Calu3 (cell line): ENCODE measurements at regions not wholly inside any gene's neighbourhood (a gene's known extent, or its start where the extent isn't known, plus 50 kb on each side); places are given as distances from the start of the nearest gene placed in this dataset.

Source experiments
- BruUV-seq: library from RNA; stranded (reverse); fragments of 400-500 nt; replicated peaks from 2 replicates; lab custom pipeline; 2021; lab: Mats Ljungman, UMichigan
- CTCF ChIA-PET: fragments of 300-600 bp; sonication (Branson Sonifier 250); formaldehyde crosslinking; loops from one replicate; lab custom pipeline; 2022; ENCODE audit warnings: antibody characterized with exemption; lab: Charles Lee
- DNase-seq: peaks from one replicate; pipeline ENCODE4 v3.0.0; 2022
- H3K27ac Mint-ChIP-seq: one replicate; pipeline ENCODE4 v1.8.0; 2022; ENCODE audit warnings: mixed read lengths; ENCODE audit not compliant: unreplicated experiment
- H3K27me3 Mint-ChIP-seq: one replicate; pipeline ENCODE4 v1.8.0; 2022; ENCODE audit warnings: mixed read lengths; ENCODE audit not compliant: unreplicated experiment
- H3K36me3 Mint-ChIP-seq: one replicate; pipeline ENCODE4 v1.8.0; 2022; ENCODE audit warnings: mild to moderate bottlenecking, moderate library complexity, mixed read lengths; ENCODE audit not compliant: insufficient read depth, unreplicated experiment
- H3K4me1 Mint-ChIP-seq: one replicate; pipeline ENCODE4 v1.8.0; 2022; ENCODE audit warnings: mild to moderate bottlenecking, low read depth, mixed read lengths; ENCODE audit not compliant: unreplicated experiment
- H3K4me3 Mint-ChIP-seq: one replicate; pipeline ENCODE4 v1.8.0; 2022; ENCODE audit warnings: mild to moderate bottlenecking, low read depth, moderate library complexity, mixed read lengths; ENCODE audit not compliant: unreplicated experiment
- H3K9me3 Mint-ChIP-seq: one replicate; pipeline ENCODE4 v1.8.0; 2022; ENCODE audit warnings: low read depth, mixed read lengths; ENCODE audit not compliant: unreplicated experiment
- CTCF ChIP-seq: fragments of 200-600 bp; IDR thresholded peaks from one replicate; pipeline ENCODE4 v1.8.0; 2022; ENCODE audit warnings: antibody characterized with exemption; ENCODE audit not compliant: unreplicated experiment
- intact Hi-C: fragments of 100-400 bp; cut with micrococcal nuclease; formaldehyde crosslinking; loops from one replicate; pipeline ENCODE4 v1.10.0; 2022; ENCODE audit not compliant: unreplicated experiment

- Mint-ChIP-seq H3K4me3 (no peak overlapping the region), H3K9me3 (no peaks in the 10 kb centered on the region), H3K27ac (no peak overlapping the region), H3K27me3 (no peaks in the 10 kb centered on the region), H3K4me1 (peaks cover 9% of the 10 kb centered on the region), H3K36me3 (no peaks in the 10 kb centered on the region)
- CTCF ChIA-PET, result no interaction called here
- TF ChIP-seq CTCF, result no peak
- intact Hi-C loops, result no loop called here
- no peak for DNase-seq
- no TSS peak for BruUV-seq
Measured at GRCh38 chrX:45601052-45601451, 400.4 kb upstream of the DIPK2B start.

GRCh38 chrX:45598861-45599260 is 398.2 kb upstream of the DIPK2B start:
- no TSS peak for BruUV-seq
- no peaks in the 10 kb centered on the region for H3K9me3 Mint-ChIP-seq
- H3K27ac Mint-ChIP-seq, result no peak overlapping the region
- H3K4me1 Mint-ChIP-seq, result peaks cover 9% of the 10 kb centered on the region
- intact Hi-C loops, result loop anchor here (10.0 kb wide), 1 partner anchor 146 kb away; no protein-coding TSS in a partner anchor
- no peak for DNase-seq
- H3K27me3 Mint-ChIP-seq, result no peaks in the 10 kb centered on the region
- CTCF ChIA-PET, result no interaction called here
- no peaks in the 10 kb centered on the region for H3K36me3 Mint-ChIP-seq
- no peak overlapping the region for H3K4me3 Mint-ChIP-seq
- TF ChIP-seq CTCF, result no peak

- DNase-seq, result no peak
- Mint-ChIP-seq H3K27me3 (no peaks in the 10 kb centered on the region), H3K36me3 (no peaks in the 10 kb centered on the region), H3K9me3 (no peaks in the 10 kb centered on the region), H3K4me3 (no peak overlapping the region), H3K27ac (no peak overlapping the region), H3K4me1 (peaks cover 9% of the 10 kb centered on the region)
- intact Hi-C loops, result loop anchor here (10.0 kb wide), 1 partner anchor 149 kb away; no protein-coding TSS in a partner anchor
- TF ChIP-seq CTCF, result no peak
- CTCF ChIA-PET, result no interaction called here
- BruUV-seq, result no TSS peak
Measured at GRCh38 chrX:45596188-45596808, 395.6 kb upstream of the DIPK2B start.

GRCh38 chrX:45592101-45592500 is 391.4 kb upstream of the DIPK2B start:
- DNase-seq, result no peak
- no peak overlapping the region for H3K4me3 Mint-ChIP-seq
- no peak for TF ChIP-seq CTCF
- intact Hi-C loops, result loop anchor here (10.0 kb wide), 1 partner anchor 153 kb away; no protein-coding TSS in a partner anchor
- CTCF ChIA-PET, result no interaction called here
- no peak overlapping the region for H3K27ac Mint-ChIP-seq
- no TSS peak for BruUV-seq
- H3K36me3 Mint-ChIP-seq, result no peaks in the 10 kb centered on the region
- H3K27me3 Mint-ChIP-seq, result no peaks in the 10 kb centered on the region
- H3K4me1 Mint-ChIP-seq, result peaks cover 8% of the 10 kb centered on the region
- H3K9me3 Mint-ChIP-seq, result no peaks in the 10 kb centered on the region
